ENCODE measurements at regions not wholly inside any gene's neighbourhood (a gene's known extent, or its start where the extent isn't known, plus 50 kb on each side); places are given as distances from the start of the nearest gene placed in this dataset.

DNA sequence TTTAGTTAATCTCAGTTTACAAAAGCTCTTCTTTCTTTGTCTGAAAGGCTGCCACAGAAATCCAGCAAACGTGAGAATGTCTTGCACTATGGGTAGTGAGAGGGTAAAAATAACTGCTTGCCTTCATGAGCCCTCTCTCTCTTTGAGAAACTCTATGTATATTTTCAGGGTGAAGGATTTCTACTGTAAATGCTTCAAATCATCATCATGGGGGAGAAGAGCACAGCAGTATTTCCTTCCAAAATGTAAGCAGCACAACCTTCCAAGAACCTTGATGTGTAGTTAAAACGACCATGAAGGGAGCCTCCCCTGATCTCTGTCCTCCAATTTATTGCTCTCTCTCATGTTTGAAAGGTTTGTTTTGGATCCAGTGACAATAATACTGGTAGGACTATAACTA, 141.3 kb upstream of the CENPW start:
- POLR2A ChIA-PET: no interaction called here
- TF ChIP-seq, protein P1, sequence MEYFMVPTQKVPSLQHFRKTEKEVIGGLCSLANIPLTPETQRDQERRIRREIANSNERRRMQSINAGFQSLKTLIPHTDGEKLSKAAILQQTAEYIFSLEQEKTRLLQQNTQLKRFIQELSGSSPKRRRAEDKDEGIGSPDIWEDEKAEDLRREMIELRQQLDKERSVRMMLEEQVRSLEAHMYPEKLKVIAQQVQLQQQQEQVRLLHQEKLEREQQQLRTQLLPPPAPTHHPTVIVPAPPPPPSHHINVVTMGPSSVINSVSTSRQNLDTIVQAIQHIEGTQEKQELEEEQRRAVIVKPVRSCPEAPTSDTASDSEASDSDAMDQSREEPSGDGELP (CRISPR knock-in tag; IDR thresholded peaks at IDR 0.05; ENCODE audit: borderline replicate concordance): no peak
- TF ChIP-seq, protein P2, sequence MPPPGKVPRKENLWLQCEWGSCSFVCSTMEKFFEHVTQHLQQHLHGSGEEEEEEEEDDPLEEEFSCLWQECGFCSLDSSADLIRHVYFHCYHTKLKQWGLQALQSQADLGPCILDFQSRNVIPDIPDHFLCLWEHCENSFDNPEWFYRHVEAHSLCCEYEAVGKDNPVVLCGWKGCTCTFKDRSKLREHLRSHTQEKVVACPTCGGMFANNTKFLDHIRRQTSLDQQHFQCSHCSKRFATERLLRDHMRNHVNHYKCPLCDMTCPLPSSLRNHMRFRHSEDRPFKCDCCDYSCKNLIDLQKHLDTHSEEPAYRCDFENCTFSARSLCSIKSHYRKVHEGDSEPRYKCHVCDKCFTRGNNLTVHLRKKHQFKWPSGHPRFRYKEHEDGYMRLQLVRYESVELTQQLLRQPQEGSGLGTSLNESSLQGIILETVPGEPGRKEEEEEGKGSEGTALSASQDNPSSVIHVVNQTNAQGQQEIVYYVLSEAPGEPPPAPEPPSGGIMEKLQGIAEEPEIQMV (tag; conservative IDR thresholded peaks at IDR 0.05; ENCODE audit: low read depth): no peak
- TF ChIP-seq ZNF408 (CRISPR knock-in tag; IDR thresholded peaks at IDR 0.05; ENCODE audit: low read depth) (no peak), SIRT6 (IDR thresholded peaks at IDR 0.05; ENCODE audit: low read depth, low read length) (no peak), HDAC3 (IDR thresholded peaks at IDR 0.05; ENCODE audit: borderline replicate concordance, partially characterized antibody) (no peak), SRSF1 (IDR thresholded peaks at IDR 0.05; ENCODE audit: low read depth, low read length) (no peak), NELFE (IDR thresholded peaks at IDR 0.05; ENCODE audit: insufficient read depth, insufficient read length) (no peak), MTA2 (IDR thresholded peaks at IDR 0.05; ENCODE audit: low read depth) (no peak), ZNF551 (CRISPR knock-in tag; IDR thresholded peaks at IDR 0.05) (no peak), DNMT1 (IDR thresholded peaks at IDR 0.05) (no peak), ZNF79 (CRISPR knock-in tag; IDR thresholded peaks at IDR 0.05; ENCODE audit: low read depth) (no peak), FOXJ2 (tag; IDR thresholded peaks at IDR 0.05) (no peak)
- TF ChIP-seq, protein P3, sequence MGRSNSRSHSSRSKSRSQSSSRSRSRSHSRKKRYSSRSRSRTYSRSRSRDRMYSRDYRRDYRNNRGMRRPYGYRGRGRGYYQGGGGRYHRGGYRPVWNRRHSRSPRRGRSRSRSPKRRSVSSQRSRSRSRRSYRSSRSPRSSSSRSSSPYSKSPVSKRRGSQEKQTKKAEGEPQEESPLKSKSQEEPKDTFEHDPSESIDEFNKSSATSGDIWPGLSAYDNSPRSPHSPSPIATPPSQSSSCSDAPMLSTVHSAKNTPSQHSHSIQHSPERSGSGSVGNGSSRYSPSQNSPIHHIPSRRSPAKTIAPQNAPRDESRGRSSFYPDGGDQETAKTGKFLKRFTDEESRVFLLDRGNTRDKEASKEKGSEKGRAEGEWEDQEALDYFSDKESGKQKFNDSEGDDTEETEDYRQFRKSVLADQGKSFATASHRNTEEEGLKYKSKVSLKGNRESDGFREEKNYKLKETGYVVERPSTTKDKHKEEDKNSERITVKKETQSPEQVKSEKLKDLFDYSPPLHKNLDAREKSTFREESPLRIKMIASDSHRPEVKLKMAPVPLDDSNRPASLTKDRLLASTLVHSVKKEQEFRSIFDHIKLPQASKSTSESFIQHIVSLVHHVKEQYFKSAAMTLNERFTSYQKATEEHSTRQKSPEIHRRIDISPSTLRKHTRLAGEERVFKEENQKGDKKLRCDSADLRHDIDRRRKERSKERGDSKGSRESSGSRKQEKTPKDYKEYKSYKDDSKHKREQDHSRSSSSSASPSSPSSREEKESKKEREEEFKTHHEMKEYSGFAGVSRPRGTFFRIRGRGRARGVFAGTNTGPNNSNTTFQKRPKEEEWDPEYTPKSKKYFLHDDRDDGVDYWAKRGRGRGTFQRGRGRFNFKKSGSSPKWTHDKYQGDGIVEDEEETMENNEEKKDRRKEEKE (IDR thresholded peaks at IDR 0.05; ENCODE audit: borderline replicate concordance in 1 of 2, control insufficient read depth in 1 of 2, low read depth in 2 of 2, low read length in 1 of 2): no peak
- TF ChIP-seq, protein P4, sequence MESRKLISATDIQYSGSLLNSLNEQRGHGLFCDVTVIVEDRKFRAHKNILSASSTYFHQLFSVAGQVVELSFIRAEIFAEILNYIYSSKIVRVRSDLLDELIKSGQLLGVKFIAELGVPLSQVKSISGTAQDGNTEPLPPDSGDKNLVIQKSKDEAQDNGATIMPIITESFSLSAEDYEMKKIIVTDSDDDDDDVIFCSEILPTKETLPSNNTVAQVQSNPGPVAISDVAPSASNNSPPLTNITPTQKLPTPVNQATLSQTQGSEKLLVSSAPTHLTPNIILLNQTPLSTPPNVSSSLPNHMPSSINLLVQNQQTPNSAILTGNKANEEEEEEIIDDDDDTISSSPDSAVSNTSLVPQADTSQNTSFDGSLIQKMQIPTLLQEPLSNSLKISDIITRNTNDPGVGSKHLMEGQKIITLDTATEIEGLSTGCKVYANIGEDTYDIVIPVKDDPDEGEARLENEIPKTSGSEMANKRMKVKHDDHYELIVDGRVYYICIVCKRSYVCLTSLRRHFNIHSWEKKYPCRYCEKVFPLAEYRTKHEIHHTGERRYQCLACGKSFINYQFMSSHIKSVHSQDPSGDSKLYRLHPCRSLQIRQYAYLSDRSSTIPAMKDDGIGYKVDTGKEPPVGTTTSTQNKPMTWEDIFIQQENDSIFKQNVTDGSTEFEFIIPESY (CRISPR knock-in tag; IDR thresholded peaks at IDR 0.05): no peak

More for the DNA sequence above, 141.3 kb upstream of the CENPW start:
- 8% methylated on average over 2 of the region's 2 CpGs for WGBS (ENCODE audit: insufficient coverage, low coverage, missing lambda C conversion rate)
- Histone ChIP-seq H3K36me3 (ENCODE audit: control insufficient read depth, insufficient read depth, low read length) (no peaks in the 10 kb centered on the region), H2AFZ (ENCODE audit: low read depth, low read length) (no peak overlapping the region), H3K27me3 (ENCODE audit: control insufficient read depth in 2 of 2, insufficient read depth in 2 of 2, low read length in 2 of 2) (no peaks in the 10 kb centered on the region), H3K4me3 (no peak overlapping the region), H4K20me1 (replicated peaks; ENCODE audit: control insufficient read depth, insufficient read depth, low read length) (no peaks in the 10 kb centered on the region), H3K9me1 (ENCODE audit: control insufficient read depth, insufficient read depth, low read length) (no peaks in the 10 kb centered on the region), H3K9ac (ENCODE audit: insufficient read depth in 1 of 2, low read depth in 2 of 2, low read length in 2 of 2) (no peak overlapping the region), H3K4me1 (replicated peaks in 1 of 2; ENCODE audit: control insufficient read depth in 2 of 2, insufficient read depth in 2 of 2, low read length in 2 of 2) (peaks cover 0 to 9% of the 10 kb centered on the region in 2 experiments; a peak in 2 of 5 replicates), H3K9me3 (replicated peaks; ENCODE audit: control insufficient read depth, insufficient read depth, low read depth, low read length) (no peaks in the 10 kb centered on the region), H3K27ac (ENCODE audit: extremely low read depth, low read depth, low read length) (no peak overlapping the region), H3K4me2 (ENCODE audit: insufficient read depth, low read length) (no peak overlapping the region), H3K79me2 (ENCODE audit: control insufficient read depth, insufficient read depth, low read length) (no peaks in the 10 kb centered on the region)
- intact Hi-C loops (cut with micrococcal nuclease) (no loop called here), in situ Hi-C loops (cut with MboI) (no loop called here)
- no peak for ATAC-seq
- DNase-seq (ENCODE audit: extremely low read depth in 1 of 4, low spot score in 3 of 4): no peak
- BruUV-seq (replicated peaks): no TSS peak
- no peak for FAIRE-seq
- CTCF ChIA-PET (ENCODE audit: low intra/inter-chr PET ratio): no interaction called here
